ENCODE measurements at regions not wholly inside any gene's neighbourhood (a gene's known extent, or its start where the extent isn't known, plus 50 kb on each side); places are given as distances from the start of the nearest gene placed in this dataset.

DNA sequence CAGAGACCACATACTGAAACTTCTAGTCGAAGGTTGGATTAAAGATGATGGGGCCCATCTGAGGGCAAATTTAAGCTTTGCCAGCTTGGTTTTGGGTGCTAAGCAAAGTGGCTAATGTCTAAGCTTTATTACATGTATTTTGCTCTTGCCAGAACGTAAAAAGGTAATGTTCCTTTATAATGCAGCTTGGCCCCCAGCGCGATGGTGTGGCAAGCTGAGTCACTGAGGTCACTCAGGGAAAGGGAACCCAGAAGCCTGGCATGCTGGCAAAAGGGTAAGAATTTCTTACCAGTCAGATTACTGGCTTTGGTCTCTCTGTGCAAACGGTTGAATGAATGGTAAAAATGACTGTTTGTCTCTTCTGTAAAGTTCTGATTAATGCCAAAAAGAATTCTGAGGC is 158.3 kb upstream of the KCND2 start:
- TF ChIP-seq, protein P1, sequence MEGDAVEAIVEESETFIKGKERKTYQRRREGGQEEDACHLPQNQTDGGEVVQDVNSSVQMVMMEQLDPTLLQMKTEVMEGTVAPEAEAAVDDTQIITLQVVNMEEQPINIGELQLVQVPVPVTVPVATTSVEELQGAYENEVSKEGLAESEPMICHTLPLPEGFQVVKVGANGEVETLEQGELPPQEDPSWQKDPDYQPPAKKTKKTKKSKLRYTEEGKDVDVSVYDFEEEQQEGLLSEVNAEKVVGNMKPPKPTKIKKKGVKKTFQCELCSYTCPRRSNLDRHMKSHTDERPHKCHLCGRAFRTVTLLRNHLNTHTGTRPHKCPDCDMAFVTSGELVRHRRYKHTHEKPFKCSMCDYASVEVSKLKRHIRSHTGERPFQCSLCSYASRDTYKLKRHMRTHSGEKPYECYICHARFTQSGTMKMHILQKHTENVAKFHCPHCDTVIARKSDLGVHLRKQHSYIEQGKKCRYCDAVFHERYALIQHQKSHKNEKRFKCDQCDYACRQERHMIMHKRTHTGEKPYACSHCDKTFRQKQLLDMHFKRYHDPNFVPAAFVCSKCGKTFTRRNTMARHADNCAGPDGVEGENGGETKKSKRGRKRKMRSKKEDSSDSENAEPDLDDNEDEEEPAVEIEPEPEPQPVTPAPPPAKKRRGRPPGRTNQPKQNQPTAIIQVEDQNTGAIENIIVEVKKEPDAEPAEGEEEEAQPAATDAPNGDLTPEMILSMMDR (IDR thresholded peaks at IDR 0.05) = no peak
- no peak for TF ChIP-seq POLR2A (IDR thresholded peaks at IDR 0.05)

All from tibial nerve (tissue), 3 donors.